Neutrophil (primary cell): ENCODE measurements at regions not wholly inside any gene's neighbourhood (a gene's known extent, or its start where the extent isn't known, plus 50 kb on each side); places are given as distances from the start of the nearest gene placed in this dataset.
"Not testable (repeated sequence)": the region's sequence is repeated elsewhere in the genome, so short reads cannot be mapped to it uniquely, and the experiment has no call there.

Experiments used
- H3K27ac ChIP-seq: fragments of 200-600 bp; sonication (generic); 2 replicates; pipeline ENCODE4 v1.5.1; 2016; ENCODE audit warnings: mild to moderate bottlenecking, moderate library complexity
- H3K27me3 ChIP-seq: fragments of 200-600 bp; sonication (generic); 2 replicates; pipeline ENCODE4 v1.6.0; 2016; ENCODE audit warnings: mild to moderate bottlenecking
- H3K36me3 ChIP-seq: fragments of 200-600 bp; sonication (generic); 2 replicates; pipeline ENCODE4 v1.5.1; 2017
- H3K4me1 ChIP-seq, 2 experiments: fragments of 200-600 bp in 1 of 2; sonication (generic) in 1 of 2; 1 replicate in 1 of 2; 2 replicates in 1 of 2; pipeline versions ENCODE4 v1.5.1 to v1.6.1; 2013 to 2016; ENCODE audit warnings: low read depth in 1 of 2, low read length in 1 of 2, mild to moderate bottlenecking in 1 of 2, moderate library complexity in 1 of 2; ENCODE audit not compliant: control insufficient read depth in 1 of 2, insufficient read depth in 1 of 2
- H3K4me3 ChIP-seq, 2 experiments: fragments of 200-600 bp in 1 of 2; sonication (generic) in 1 of 2; 1 replicate in 1 of 2; 2 replicates in 1 of 2; pipeline ENCODE4 v1.5.1; 2013 to 2016; ENCODE audit warnings: low read depth in 1 of 2, low read length in 1 of 2, mild to moderate bottlenecking in 1 of 2, moderate library complexity in 1 of 2
- H3K9me3 ChIP-seq: fragments of 200-600 bp; sonication (generic); 2 replicates; pipeline ENCODE4 v1.5.1; 2016
- CTCF ChIP-seq: fragments of 200-600 bp; sonication (generic); IDR thresholded peaks from 2 replicates; pipeline ENCODE4 v1.5.1; 2016; ENCODE audit warnings: antibody characterized with exemption

- TF ChIP-seq CTCF: no peak
- Histone ChIP-seq H3K9me3 (no peaks in the 10 kb centered on the region), H3K27me3 (no peaks in the 10 kb centered on the region), H3K4me3 (no peak overlapping the region), H3K4me1 (no peaks in the 10 kb centered on the region), H3K36me3 (no peaks in the 10 kb centered on the region), H3K27ac (no peak overlapping the region)
Measured at GRCh38 chr14:106280876-106281275, 754.5 kb downstream of the TMEM121 start.

GRCh38 chr14:106286697-106287290, 760.4 kb downstream of the TMEM121 start:
- no peaks in the 10 kb centered on the region for H3K4me1 ChIP-seq
- H3K36me3 ChIP-seq: no peaks in the 10 kb centered on the region
- no peaks in the 10 kb centered on the region for H3K9me3 ChIP-seq
- no peaks in the 10 kb centered on the region for H3K27me3 ChIP-seq
- H3K27ac ChIP-seq: no peak overlapping the region
- H3K4me3 ChIP-seq: no peak overlapping the region
- no peak for TF ChIP-seq CTCF

GRCh38 chr14:106287506-106287905, 761.1 kb downstream of the TMEM121 start:
- Histone ChIP-seq H3K36me3 (no peaks in the 10 kb centered on the region), H3K4me3 (no peak overlapping the region), H3K9me3 (no peaks in the 10 kb centered on the region), H3K4me1 (no peaks in the 10 kb centered on the region), H3K27me3 (no peaks in the 10 kb centered on the region), H3K27ac (no peak overlapping the region)
- no peak for TF ChIP-seq CTCF

- no peaks in the 10 kb centered on the region for H3K4me1 ChIP-seq
- H3K27me3 ChIP-seq: peaks cover 14% of the 10 kb centered on the region
- H3K36me3 ChIP-seq: no peaks in the 10 kb centered on the region
- TF ChIP-seq CTCF: no peak
- no peaks in the 10 kb centered on the region for H3K9me3 ChIP-seq
- no peak overlapping the region for H3K27ac ChIP-seq
- H3K4me3 ChIP-seq: no peak overlapping the region
Measured at GRCh38 chr14:106291626-106292025, 765.2 kb downstream of the TMEM121 start.

GRCh38 chr14:106294324-106294723, 767.9 kb downstream of the TMEM121 start:
- Histone ChIP-seq H3K4me3 (no peak overlapping the region), H3K9me3 (no peaks in the 10 kb centered on the region), H3K4me1 (no peaks in the 10 kb centered on the region), H3K27ac (no peak overlapping the region), H3K36me3 (no peaks in the 10 kb centered on the region), H3K27me3 (peaks cover 14% of the 10 kb centered on the region)
- no peak for TF ChIP-seq CTCF

- not testable (repeated sequence) for H3K36me3 ChIP-seq, H3K4me3 ChIP-seq
Measured at GRCh38 chr14:106300951-106301510, 774.6 kb downstream of the TMEM121 start.

DNA sequence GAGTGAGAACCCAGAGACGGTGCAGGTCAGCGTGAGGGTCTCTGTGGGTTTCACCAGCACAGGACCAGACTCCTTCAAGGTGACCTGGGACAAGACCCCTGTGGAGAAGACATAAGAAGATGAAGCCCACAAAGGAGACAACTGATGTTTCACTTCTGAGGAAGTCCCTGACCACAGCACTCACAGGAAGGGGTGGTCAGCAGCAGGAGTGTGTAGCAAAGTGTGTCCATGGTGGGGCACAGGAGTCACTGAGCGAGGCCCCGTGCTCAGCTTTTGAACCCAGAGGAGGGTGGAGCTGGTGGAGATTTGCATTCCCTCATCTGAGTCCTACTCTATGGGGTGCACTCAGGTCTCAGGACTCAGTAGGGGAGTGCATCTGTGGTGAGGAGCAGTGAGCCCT, 775.2 kb downstream of the TMEM121 start:
- not testable (repeated sequence) for H3K4me1 ChIP-seq, H3K4me3 ChIP-seq, H3K27ac ChIP-seq, H3K36me3 ChIP-seq, H3K9me3 ChIP-seq
- H3K27me3 ChIP-seq: peaks cover 36% of the 10 kb centered on the region

More at GRCh38 chr14:106300951-106301510, 774.6 kb downstream of the TMEM121 start:
- H3K27ac ChIP-seq, H3K9me3 ChIP-seq, H3K4me1 ChIP-seq: not testable (repeated sequence)
- peaks cover 36% of the 10 kb centered on the region for H3K27me3 ChIP-seq
